ENCODE measurements at regions not wholly inside any gene's neighbourhood (a gene's known extent, or its start where the extent isn't known, plus 50 kb on each side); places are given as distances from the start of the nearest gene placed in this dataset.

GRCh38 chr4:184939978-184940377 is 78.3 kb upstream of the HELT start:
- TF ChIP-seq CTCF (IDR thresholded peaks at IDR 0.05) (no peak), POLR2A (IDR thresholded peaks at IDR 0.05) (no peak)
- WGBS, 2 donors, result 61 to 71% methylated on average over 2 of the region's 2 CpGs
- ATAC-seq (no peak), DNase-seq (no peak)
- intact Hi-C loops (cut with DNase I), result no loop called here
- Histone ChIP-seq H3K4me3 (no peak overlapping the region), H3K4me1 (peaks cover 11% of the 10 kb centered on the region), H3K27ac (no peak overlapping the region), H3K27me3 (no peaks in the 10 kb centered on the region), H3K9me3 (no peaks in the 10 kb centered on the region), H3K36me3 (replicated peaks in 1 of 2; ENCODE audit: insufficient read depth in 1 of 2, low read depth in 2 of 2) (no peaks in the 10 kb centered on the region)

GRCh38 chr4:184940500-184940899 is 77.8 kb upstream of the HELT start:
- intact Hi-C loops (cut with DNase I), result no loop called here

GRCh38 chr4:184941671-184942418 is 76.4 kb upstream of the HELT start:
- Histone ChIP-seq H3K27ac (no peak overlapping the region), H3K4me3 (no peak overlapping the region), H3K36me3 (replicated peaks in 1 of 2; ENCODE audit: insufficient read depth in 1 of 2, low read depth in 2 of 2) (no peaks in the 10 kb centered on the region), H3K9me3 (no peaks in the 10 kb centered on the region), H3K4me1 (peaks cover 7% of the 10 kb centered on the region), H3K27me3 (no peaks in the 10 kb centered on the region)
- intact Hi-C loops (cut with DNase I), result no loop called here
- WGBS, 2 donors, result 75 to 78% methylated on average over 9 to 13 of the region's 13 CpGs
- no peak for ATAC-seq
- DNase-seq, result no peak
- TF ChIP-seq POLR2A (IDR thresholded peaks at IDR 0.05) (no peak), CTCF (IDR thresholded peaks at IDR 0.05) (no peak)

More at GRCh38 chr4:184940500-184940899, 77.8 kb upstream of the HELT start:
- no peak overlapping the region for H3K27ac ChIP-seq
- no peaks in the 10 kb centered on the region for H3K36me3 ChIP-seq (replicated peaks in 1 of 2; ENCODE audit: insufficient read depth in 1 of 2, low read depth in 2 of 2)
- ATAC-seq (no peak), DNase-seq (no peak)
- TF ChIP-seq CTCF (IDR thresholded peaks at IDR 0.05) (no peak), POLR2A (IDR thresholded peaks at IDR 0.05) (no peak)
- no peak overlapping the region for H3K4me3 ChIP-seq
- H3K27me3 ChIP-seq, result no peaks in the 10 kb centered on the region
- peaks cover 11% of the 10 kb centered on the region for H3K4me1 ChIP-seq
- WGBS, 2 donors, result 90 to 91% methylated on average over 8 of the region's 8 CpGs
- H3K9me3 ChIP-seq, result no peaks in the 10 kb centered on the region

DNA sequence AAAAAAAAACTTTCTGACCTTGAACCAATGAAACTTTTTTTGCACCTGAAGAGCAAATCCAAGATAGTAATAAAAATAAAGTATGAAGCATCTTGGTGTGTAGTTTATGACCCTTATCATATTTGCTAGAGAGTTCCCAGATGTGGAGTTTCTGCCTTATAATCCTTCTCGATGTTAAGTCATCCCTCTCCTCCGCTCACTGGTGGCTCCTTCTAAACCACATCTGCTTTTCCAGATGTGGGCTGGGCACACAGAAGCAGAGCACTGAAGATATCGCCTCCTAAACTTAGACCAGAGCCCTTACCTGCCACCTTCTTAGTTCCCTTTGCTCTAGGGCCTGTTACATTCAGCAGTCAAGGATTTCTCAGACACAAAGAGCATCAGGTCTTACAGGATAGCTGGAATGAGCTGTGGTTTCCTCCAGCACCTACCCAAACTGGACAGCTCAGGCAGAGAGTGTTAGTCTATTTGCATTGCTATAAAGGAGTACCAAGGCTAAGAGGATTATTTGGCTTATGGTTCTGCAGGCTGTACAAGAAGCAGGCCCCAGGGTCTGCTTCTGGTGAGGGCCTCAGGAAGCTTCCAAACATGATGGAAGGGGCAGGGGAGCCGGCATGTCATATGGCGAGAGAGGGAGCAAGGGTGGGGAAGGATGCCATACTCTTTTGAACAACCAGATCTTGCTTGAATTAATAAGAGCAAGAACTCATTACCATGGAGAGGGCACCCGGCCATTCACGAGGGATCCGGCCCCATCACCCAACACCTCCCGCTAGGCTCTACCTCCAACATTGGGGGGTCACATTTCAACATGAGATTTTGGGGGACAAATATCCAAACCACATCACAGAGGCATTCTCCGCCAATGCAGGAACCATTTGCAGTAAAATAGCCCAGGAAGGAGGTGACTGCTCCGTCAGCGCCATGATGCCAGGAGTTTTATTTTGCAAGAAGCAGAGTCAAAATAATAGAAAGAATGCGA is 75.6 kb upstream of the HELT start:
- intact Hi-C loops (cut with DNase I), result no loop called here
- no peak for TF ChIP-seq POLR2A (IDR thresholded peaks at IDR 0.05)
- TF ChIP-seq CTCF (IDR thresholded peaks at IDR 0.05), result no peak
- Histone ChIP-seq H3K4me3 (no peak overlapping the region), H3K9me3 (no peaks in the 10 kb centered on the region), H3K4me1 (no peaks in the 10 kb centered on the region), H3K36me3 (replicated peaks in 1 of 2; ENCODE audit: insufficient read depth in 1 of 2, low read depth in 2 of 2) (no peaks in the 10 kb centered on the region), H3K27ac (no peak overlapping the region), H3K27me3 (no peaks in the 10 kb centered on the region)
- DNase-seq (no peak), ATAC-seq (no peak)
- 90% methylated on average over 13 of the region's 13 CpGs for WGBS, 2 donors

Data from body of pancreas (tissue), 4 donors.